Lower lobe of right lung (tissue), 2 donors: ENCODE measurements at regions not wholly inside any gene's neighbourhood (a gene's known extent, or its start where the extent isn't known, plus 50 kb on each side); places are given as distances from the start of the nearest gene placed in this dataset.

ENCODE experiments used
- ATAC-seq, 2 donors: fragments of 200-7000 bp; cut with Tn5 transposase; one replicate each; pipeline ENCODE4 v1.9.1; 2020 to 2022; ENCODE audit warnings: mild to moderate bottlenecking in 2 of 2, moderate library complexity in 2 of 2
- DNase-seq: peaks from one replicate; pipeline ENCODE4 v3.0.0-alpha.2; 2020
- H3K27ac ChIP-seq: fragments of 200-600 bp; one replicate; pipeline ENCODE4 v1.8.0; 2022
- H3K27me3 ChIP-seq: fragments of 200-600 bp; one replicate; pipeline ENCODE4 v1.8.0; 2022; ENCODE audit warnings: low read depth
- H3K36me3 ChIP-seq: fragments of 200-600 bp; one replicate; pipeline ENCODE4 v1.8.0; 2022; ENCODE audit warnings: mild to moderate bottlenecking
- H3K4me1 ChIP-seq: fragments of 200-600 bp; one replicate; pipeline ENCODE4 v1.8.0; 2022
- H3K4me3 ChIP-seq: fragments of 200-600 bp; one replicate; pipeline ENCODE4 v1.8.0; 2022; ENCODE audit warnings: mild to moderate bottlenecking
- H3K9me3 ChIP-seq: fragments of 200-600 bp; one replicate; pipeline ENCODE4 v1.8.0; 2022
- CTCF ChIP-seq: fragments of 200-600 bp; IDR thresholded peaks from one replicate; pipeline ENCODE4 v1.8.0; 2022; ENCODE audit warnings: antibody characterized with exemption, mild to moderate bottlenecking
- intact Hi-C: fragments of 100-400 bp; cut with DNase I; formaldehyde crosslinking; loops from one replicate; pipeline ENCODE4 v1.11.0; 2022
- donor health status: DM: no; HTN: yes; CAD: no; lungs with severe emphysema.

GRCh38 chr13:108451121-108451520 is 178.3 kb upstream of the MYO16 start:
- no peak overlapping the region for H3K4me3 ChIP-seq
- ATAC-seq (no peak), DNase-seq (no peak)
- intact Hi-C loops = no loop called here
- no peak for TF ChIP-seq CTCF
- H3K27me3 ChIP-seq = no peaks in the 10 kb centered on the region
- H3K27ac ChIP-seq = no peak overlapping the region
- H3K9me3 ChIP-seq = no peaks in the 10 kb centered on the region
- no peaks in the 10 kb centered on the region for H3K4me1 ChIP-seq
- no peaks in the 10 kb centered on the region for H3K36me3 ChIP-seq

- Histone ChIP-seq H3K27ac (no peak overlapping the region), H3K9me3 (no peaks in the 10 kb centered on the region), H3K4me3 (no peak overlapping the region), H3K36me3 (no peaks in the 10 kb centered on the region), H3K27me3 (no peaks in the 10 kb centered on the region), H3K4me1 (no peaks in the 10 kb centered on the region)
- DNase-seq (no peak), ATAC-seq (no peak)
- TF ChIP-seq CTCF = no peak
- intact Hi-C loops = no loop called here
Measured at GRCh38 chr13:108455320-108455719, 174.1 kb upstream of the MYO16 start.

GRCh38 chr13:108460043-108460442 is 169.4 kb upstream of the MYO16 start:
- H3K36me3 ChIP-seq = no peaks in the 10 kb centered on the region
- H3K9me3 ChIP-seq = no peaks in the 10 kb centered on the region
- intact Hi-C loops = no loop called here
- H3K4me1 ChIP-seq = no peaks in the 10 kb centered on the region
- H3K4me3 ChIP-seq = no peak overlapping the region
- no peaks in the 10 kb centered on the region for H3K27me3 ChIP-seq
- ATAC-seq (no peak), DNase-seq (no peak)
- TF ChIP-seq CTCF = no peak
- no peak overlapping the region for H3K27ac ChIP-seq

GRCh38 chr13:108460746-108461145 is 168.7 kb upstream of the MYO16 start:
- H3K9me3 ChIP-seq = no peaks in the 10 kb centered on the region
- no peak for ATAC-seq
- TF ChIP-seq CTCF = no peak
- no peaks in the 10 kb centered on the region for H3K4me1 ChIP-seq
- H3K36me3 ChIP-seq = no peaks in the 10 kb centered on the region
- H3K27me3 ChIP-seq = no peaks in the 10 kb centered on the region
- DNase-seq = no peak
- no peak overlapping the region for H3K4me3 ChIP-seq
- intact Hi-C loops = no loop called here
- no peak overlapping the region for H3K27ac ChIP-seq

- no peak for TF ChIP-seq CTCF
- intact Hi-C loops = no loop called here
- ATAC-seq = peak; percentile 66
Measured at GRCh38 chr13:108463340-108463739, 166.1 kb upstream of the MYO16 start.

GRCh38 chr13:108470921-108471320 is 158.5 kb upstream of the MYO16 start:
- DNase-seq (no peak), ATAC-seq (no peak)
- Histone ChIP-seq H3K9me3 (no peaks in the 10 kb centered on the region), H3K4me1 (no peaks in the 10 kb centered on the region), H3K27me3 (no peaks in the 10 kb centered on the region), H3K36me3 (no peaks in the 10 kb centered on the region), H3K27ac (no peak overlapping the region), H3K4me3 (no peak overlapping the region)
- no peak for TF ChIP-seq CTCF
- intact Hi-C loops = no loop called here

More at GRCh38 chr13:108463340-108463739, 166.1 kb upstream of the MYO16 start:
- no peaks in the 10 kb centered on the region for H3K9me3 ChIP-seq
- no peak overlapping the region for H3K27ac ChIP-seq
- H3K36me3 ChIP-seq = no peaks in the 10 kb centered on the region
- H3K4me3 ChIP-seq = no peak overlapping the region
- no peak for DNase-seq
- H3K27me3 ChIP-seq = no peaks in the 10 kb centered on the region
- H3K4me1 ChIP-seq = no peaks in the 10 kb centered on the region
